Skeletal muscle satellite cell (primary cell): ENCODE measurements at regions not wholly inside any gene's neighbourhood (a gene's known extent, or its start where the extent isn't known, plus 50 kb on each side); places are given as distances from the start of the nearest gene placed in this dataset.
"Not testable (repeated sequence)": the region's sequence is repeated elsewhere in the genome, so short reads cannot be mapped to it uniquely, and the experiment has no call there.

Experiments
- H3K27me3 ChIP-seq: 2 replicates; pipeline ENCODE4 v1.7.0; 2013; ENCODE audit warnings: low read length; ENCODE audit not compliant: control insufficient read depth, insufficient read depth
- H3K36me3 ChIP-seq: 2 replicates; pipeline ENCODE4 v1.7.0; 2013; ENCODE audit warnings: mild to moderate bottlenecking, control low read depth, low read length; ENCODE audit not compliant: insufficient read depth
- H3K4me1 ChIP-seq: 2 replicates; pipeline ENCODE4 v1.7.0; 2013; ENCODE audit warnings: low read length; ENCODE audit not compliant: control insufficient read depth, insufficient read depth
- H3K4me2 ChIP-seq: 2 replicates; pipeline ENCODE4 v1.7.0; 2013; ENCODE audit warnings: mild to moderate bottlenecking, low read length
- H3K4me3 ChIP-seq: 2 replicates; pipeline ENCODE4 v1.7.0; 2013; ENCODE audit warnings: low read length
- H3K9ac ChIP-seq: 2 replicates; pipeline ENCODE4 v1.7.0; 2013; ENCODE audit warnings: mild to moderate bottlenecking, low read depth, low read length, moderate library complexity
- H3K9me3 ChIP-seq: replicated peaks from 2 replicates; pipeline ENCODE4 v1.7.0; 2013; ENCODE audit warnings: mild to moderate bottlenecking, control low read depth, low read length

DNA sequence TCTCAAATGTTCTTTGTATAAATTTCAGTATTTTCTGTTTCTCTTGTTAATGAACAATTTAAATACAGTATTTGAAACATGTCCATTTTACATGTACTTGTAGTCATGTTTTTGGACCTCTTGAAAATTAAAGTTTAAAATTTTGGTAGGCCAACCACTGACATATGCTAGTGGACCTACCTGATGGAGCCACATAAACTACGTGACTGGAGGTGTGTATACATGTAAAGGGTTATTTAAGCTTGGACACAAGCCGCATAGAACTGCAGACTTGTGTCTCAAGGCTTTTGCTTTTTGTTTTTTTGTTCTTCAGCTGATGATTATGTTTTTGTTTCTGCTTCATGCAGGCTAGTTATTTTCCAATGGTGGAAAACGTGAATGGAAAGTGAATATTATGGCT, 568.5 kb upstream of the MDGA2 start:
- Histone ChIP-seq H3K9ac (no peak overlapping the region), H3K27me3 (no peaks in the 10 kb centered on the region), H3K4me3 (no peak overlapping the region), H3K4me2 (no peak overlapping the region), H3K36me3 (no peaks in the 10 kb centered on the region), H3K9me3 (peaks cover 2% of the 10 kb centered on the region), H3K4me1 (no peaks in the 10 kb centered on the region)

- Histone ChIP-seq H3K9me3 (peaks cover 5% of the 10 kb centered on the region), H3K27me3 (no peaks in the 10 kb centered on the region), H3K4me2 (no peak overlapping the region), H3K9ac (no peak overlapping the region), H3K4me3 (no peak overlapping the region), H3K36me3 (no peaks in the 10 kb centered on the region), H3K4me1 (no peaks in the 10 kb centered on the region)
Measured at GRCh38 chr14:48229091-48229490, 553.7 kb upstream of the MDGA2 start.

DNA sequence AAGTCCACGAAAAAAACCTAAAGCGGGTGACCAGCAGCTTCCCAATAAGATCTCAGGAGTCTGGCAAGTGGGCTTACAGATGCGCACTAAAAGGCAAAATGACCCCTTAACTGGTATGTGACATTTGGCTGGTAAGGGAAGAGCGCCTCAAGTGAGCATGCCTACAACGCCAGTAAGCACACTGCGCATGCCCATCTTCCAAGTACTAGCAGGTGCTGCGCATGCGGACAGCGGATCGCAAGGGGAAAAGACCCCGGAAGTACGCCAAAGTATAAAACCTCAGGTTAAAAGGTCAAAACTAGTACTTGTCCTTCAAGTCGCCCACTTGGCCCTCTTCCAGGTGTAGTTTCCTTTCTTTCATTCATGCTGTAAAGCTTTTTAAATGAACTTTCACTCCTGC, 518.5 kb upstream of the MDGA2 start:
- Histone ChIP-seq H3K4me1 (no peaks in the 10 kb centered on the region), H3K9ac (no peak overlapping the region), H3K4me2 (no peak overlapping the region), H3K9me3 (no peaks in the 10 kb centered on the region), H3K27me3 (no peaks in the 10 kb centered on the region), H3K36me3 (no peaks in the 10 kb centered on the region), H3K4me3 (no peak overlapping the region)

GRCh38 chr14:48149624-48150023, 474.2 kb upstream of the MDGA2 start:
- H3K9me3 ChIP-seq, H3K4me1 ChIP-seq, H3K4me2 ChIP-seq, H3K4me3 ChIP-seq, H3K9ac ChIP-seq, H3K27me3 ChIP-seq, H3K36me3 ChIP-seq: not testable (repeated sequence)

- Histone ChIP-seq H3K27me3 (no peaks in the 10 kb centered on the region), H3K4me3 (no peak overlapping the region), H3K9ac (no peak overlapping the region), H3K4me1 (no peaks in the 10 kb centered on the region), H3K9me3 (no peaks in the 10 kb centered on the region), H3K36me3 (no peaks in the 10 kb centered on the region), H3K4me2 (no peak overlapping the region)
Measured at GRCh38 chr14:48140804-48141203, 465.4 kb upstream of the MDGA2 start.

GRCh38 chr14:48129472-48129871, 454.1 kb upstream of the MDGA2 start:
- H3K4me1 ChIP-seq, result no peaks in the 10 kb centered on the region
- H3K4me3 ChIP-seq, result no peak overlapping the region
- no peak overlapping the region for H3K9ac ChIP-seq
- H3K36me3 ChIP-seq, result no peaks in the 10 kb centered on the region
- no peak overlapping the region for H3K4me2 ChIP-seq
- no peaks in the 10 kb centered on the region for H3K27me3 ChIP-seq
- no peaks in the 10 kb centered on the region for H3K9me3 ChIP-seq

DNA sequence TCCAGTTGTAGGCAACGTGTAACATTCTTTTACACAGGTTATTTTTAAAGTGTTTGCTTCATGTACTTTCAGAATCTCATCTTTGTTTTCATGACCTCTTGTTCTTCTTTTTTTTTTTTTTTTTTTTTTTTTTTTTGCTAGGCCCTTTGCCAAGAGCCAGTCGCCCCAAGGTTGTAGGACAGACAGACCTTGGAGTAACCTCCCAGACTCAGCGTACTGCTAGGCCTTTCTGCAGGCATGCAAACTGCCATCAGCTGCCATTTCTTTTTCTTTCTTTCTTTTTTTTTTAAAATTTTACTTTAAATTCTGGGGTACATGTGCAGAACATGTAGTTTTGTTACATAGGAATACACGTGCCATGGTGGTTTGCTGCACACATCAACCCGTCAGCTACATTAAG, 452.3 kb upstream of the MDGA2 start:
- H3K4me1 ChIP-seq, result no peaks in the 10 kb centered on the region
- H3K36me3 ChIP-seq, result no peaks in the 10 kb centered on the region
- H3K4me3 ChIP-seq, result no peak overlapping the region
- no peaks in the 10 kb centered on the region for H3K9me3 ChIP-seq
- H3K9ac ChIP-seq, result no peak overlapping the region
- no peaks in the 10 kb centered on the region for H3K27me3 ChIP-seq
- no peak overlapping the region for H3K4me2 ChIP-seq

GRCh38 chr14:48125654-48126053, 450.2 kb upstream of the MDGA2 start:
- H3K27me3 ChIP-seq, result no peaks in the 10 kb centered on the region
- no peak overlapping the region for H3K9ac ChIP-seq
- H3K36me3 ChIP-seq, result no peaks in the 10 kb centered on the region
- H3K4me2 ChIP-seq, result no peak overlapping the region
- H3K4me1 ChIP-seq, result no peaks in the 10 kb centered on the region
- H3K4me3 ChIP-seq, result no peak overlapping the region
- H3K9me3 ChIP-seq, result peaks cover 3% of the 10 kb centered on the region

- Histone ChIP-seq H3K9ac (no peak overlapping the region), H3K4me3 (no peak overlapping the region), H3K4me2 (no peak overlapping the region), H3K36me3 (no peaks in the 10 kb centered on the region), H3K9me3 (peaks cover 4% of the 10 kb centered on the region), H3K27me3 (no peaks in the 10 kb centered on the region), H3K4me1 (no peaks in the 10 kb centered on the region)
Measured at GRCh38 chr14:48113713-48114112, 438.3 kb upstream of the MDGA2 start.

- Histone ChIP-seq H3K27me3 (no peaks in the 10 kb centered on the region), H3K4me3 (no peak overlapping the region), H3K9me3 (peaks cover 8% of the 10 kb centered on the region), H3K4me2 (no peak overlapping the region), H3K4me1 (no peaks in the 10 kb centered on the region), H3K9ac (no peak overlapping the region), H3K36me3 (no peaks in the 10 kb centered on the region)
Measured at GRCh38 chr14:48111151-48111550, 435.7 kb upstream of the MDGA2 start.

DNA sequence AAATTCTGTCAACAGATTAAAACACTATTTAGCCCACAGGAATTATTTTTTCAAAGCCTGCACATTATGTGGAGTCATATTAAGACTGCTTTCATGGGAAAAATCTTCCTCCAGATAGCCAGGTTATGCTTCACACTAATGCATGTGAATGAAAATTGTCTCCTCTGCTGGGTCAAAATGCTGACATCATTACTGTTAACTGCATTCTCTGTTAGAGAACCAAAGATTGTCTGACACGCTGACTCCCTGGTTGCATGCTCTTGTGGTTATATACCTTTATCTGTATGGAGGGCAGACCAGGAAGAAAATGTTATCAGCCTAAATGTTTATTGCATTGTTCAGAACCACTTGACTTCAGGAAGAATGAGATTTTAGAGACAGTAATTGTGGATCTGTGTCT, 432.2 kb upstream of the MDGA2 start:
- no peak overlapping the region for H3K4me3 ChIP-seq
- H3K9ac ChIP-seq, result no peak overlapping the region

DNA sequence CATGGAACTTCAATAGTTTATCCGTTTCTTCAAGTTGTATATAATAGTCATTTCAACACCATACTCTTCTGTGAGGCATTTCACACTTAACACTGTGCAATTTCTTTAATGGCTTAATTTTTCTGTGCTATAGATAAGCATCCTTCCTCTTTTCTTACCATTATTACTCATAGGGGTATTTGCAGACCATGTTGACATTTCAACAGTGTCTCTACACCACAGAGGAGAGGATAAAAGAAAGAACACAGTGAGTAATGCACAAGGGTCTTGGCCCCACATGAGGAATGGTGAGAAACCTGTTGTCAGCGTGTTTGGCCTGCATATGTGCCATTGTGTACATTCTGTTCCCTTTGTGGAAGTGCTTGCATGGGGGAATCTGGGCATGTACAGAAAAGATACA, 421.5 kb upstream of the MDGA2 start:
- Histone ChIP-seq H3K36me3 (no peaks in the 10 kb centered on the region), H3K9me3 (peaks cover 3% of the 10 kb centered on the region), H3K4me3 (no peak overlapping the region), H3K9ac (no peak overlapping the region), H3K4me1 (no peaks in the 10 kb centered on the region), H3K27me3 (no peaks in the 10 kb centered on the region), H3K4me2 (no peak overlapping the region)

More for the DNA sequence above, 432.2 kb upstream of the MDGA2 start:
- H3K4me1 ChIP-seq, result no peaks in the 10 kb centered on the region
- no peaks in the 10 kb centered on the region for H3K27me3 ChIP-seq
- peaks cover 8% of the 10 kb centered on the region for H3K9me3 ChIP-seq
- H3K4me2 ChIP-seq, result no peak overlapping the region
- no peaks in the 10 kb centered on the region for H3K36me3 ChIP-seq
